Epidermal melanocyte (primary cell): ENCODE measurements at regions not wholly inside any gene's neighbourhood (a gene's known extent, or its start where the extent isn't known, plus 50 kb on each side); places are given as distances from the start of the nearest gene placed in this dataset.
"Not testable (repeated sequence)": the region's sequence is repeated elsewhere in the genome, so short reads cannot be mapped to it uniquely, and the experiment has no call there.

Experiments
- DNase-seq: peaks from one replicate; pipeline ENCODE4 v3.0.0; 2011; ENCODE audit warnings: low spot score; ENCODE audit not compliant: insufficient read length

DNA sequence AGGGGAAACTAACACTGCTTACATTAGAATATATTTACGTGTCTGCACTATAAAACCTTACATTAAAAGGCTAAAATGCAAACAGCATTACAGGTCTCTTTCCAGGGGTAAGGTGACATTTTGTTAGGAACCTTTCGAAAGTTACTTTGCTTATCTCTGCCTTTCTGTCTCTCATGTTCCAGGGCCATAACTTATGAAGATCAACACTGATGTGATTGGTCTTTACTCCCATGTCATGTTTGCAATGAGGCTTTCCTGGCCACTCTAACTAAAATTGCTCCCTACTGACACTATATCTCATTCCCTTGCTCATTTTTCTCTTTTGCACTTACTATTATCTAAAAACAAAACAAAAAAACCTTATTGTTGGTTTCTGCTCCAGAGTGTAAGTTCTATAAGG is 119.0 kb downstream of the JRKL start:
- DNase-seq = no peak

DNA sequence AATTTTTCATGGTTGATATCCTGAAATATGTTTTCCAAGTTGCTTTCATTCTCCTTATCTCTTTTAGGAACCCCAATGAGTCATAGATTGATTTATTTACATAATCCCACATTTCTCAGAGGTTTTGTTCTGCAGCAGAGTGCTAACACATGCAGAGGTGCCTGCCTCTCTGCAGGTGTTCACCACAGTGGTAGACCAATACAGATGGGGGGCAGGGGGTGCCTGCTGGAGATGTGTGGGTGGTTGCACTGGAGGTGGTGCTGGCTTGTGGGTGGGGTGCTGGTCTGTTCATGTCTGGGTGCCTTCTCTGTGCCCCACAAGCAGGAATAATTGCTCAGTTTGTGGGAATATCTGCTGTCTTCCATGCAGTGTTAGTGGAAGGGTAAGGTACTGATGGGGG is 131.1 kb downstream of the JRKL start:
- DNase-seq = no peak

DNA sequence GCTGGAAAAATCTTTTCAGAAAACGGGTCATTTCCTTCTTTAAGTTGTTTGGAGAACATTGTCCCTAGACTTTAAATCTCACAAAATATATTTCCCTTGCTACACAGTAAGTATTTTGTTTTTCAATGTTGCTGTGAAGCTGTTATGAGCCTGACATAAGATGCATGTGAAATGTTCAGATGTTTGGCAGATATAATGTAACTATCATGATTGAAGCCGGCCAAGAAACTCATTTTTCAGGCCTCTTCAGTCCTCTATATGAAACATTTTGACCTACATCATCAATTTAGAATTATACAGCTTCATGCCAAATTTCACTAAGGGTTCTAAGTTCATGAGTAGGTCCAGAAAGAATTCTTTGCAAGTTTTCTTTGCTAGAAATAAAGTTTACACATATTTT is 133.8 kb downstream of the JRKL start:
- no peak for DNase-seq

DNA sequence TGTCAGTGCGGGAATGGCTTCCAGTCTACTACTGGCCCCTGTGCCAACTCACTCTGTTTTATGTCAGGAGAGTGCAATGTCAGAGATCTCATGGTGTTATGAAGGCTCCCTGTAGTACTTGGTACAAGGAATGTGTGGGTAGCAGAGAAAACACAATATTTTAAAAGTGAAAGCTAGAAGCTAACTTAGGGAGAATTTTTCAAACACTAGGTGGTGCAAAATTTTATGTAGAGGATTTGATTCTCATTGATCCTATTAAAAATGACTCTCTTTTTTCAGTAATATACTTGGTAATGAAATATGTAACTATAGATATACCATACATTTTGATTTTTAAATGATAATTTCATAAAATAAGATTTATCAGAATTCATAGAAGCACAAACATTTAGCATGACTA is 134.7 kb downstream of the JRKL start:
- DNase-seq = no peak

DNA sequence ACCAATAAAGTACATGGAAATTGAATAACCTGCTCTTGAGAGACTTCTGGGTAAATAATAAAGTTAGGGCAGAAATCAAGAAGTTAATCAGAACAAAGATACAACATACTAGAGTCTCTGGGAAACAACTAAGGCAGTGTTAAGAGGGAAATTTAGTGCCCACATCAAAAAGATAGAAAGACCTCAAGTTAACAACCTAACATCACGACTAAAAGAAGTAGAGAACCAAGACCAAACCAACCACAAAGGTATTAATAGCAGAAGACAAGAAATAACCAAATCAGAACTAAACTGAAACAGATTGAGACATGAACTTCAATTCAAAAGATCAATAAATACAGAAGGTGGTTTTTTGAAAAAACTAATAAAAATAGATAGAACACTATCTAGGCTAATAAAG is 140.7 kb downstream of the JRKL start:
- no peak for DNase-seq

DNA sequence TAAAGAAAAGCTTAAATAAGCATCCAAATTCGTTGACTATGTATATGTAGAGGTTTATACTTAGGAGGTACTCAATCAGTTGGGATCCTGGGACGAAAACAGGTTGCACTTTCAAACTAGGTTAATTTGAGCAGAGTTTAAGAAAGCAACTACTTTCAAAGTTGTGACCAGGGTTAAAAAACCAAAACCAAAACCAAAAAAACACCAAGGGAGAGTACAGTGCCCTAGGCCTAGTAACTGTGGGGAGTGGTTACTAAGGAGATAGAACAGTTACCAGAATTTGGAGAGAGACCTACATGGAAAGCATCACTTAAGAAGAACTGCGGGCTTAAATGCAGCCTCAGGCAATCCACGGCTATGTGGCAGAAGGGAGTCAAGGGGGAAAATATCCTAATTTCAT is 148.3 kb downstream of the JRKL start:
- no peak for DNase-seq

DNA sequence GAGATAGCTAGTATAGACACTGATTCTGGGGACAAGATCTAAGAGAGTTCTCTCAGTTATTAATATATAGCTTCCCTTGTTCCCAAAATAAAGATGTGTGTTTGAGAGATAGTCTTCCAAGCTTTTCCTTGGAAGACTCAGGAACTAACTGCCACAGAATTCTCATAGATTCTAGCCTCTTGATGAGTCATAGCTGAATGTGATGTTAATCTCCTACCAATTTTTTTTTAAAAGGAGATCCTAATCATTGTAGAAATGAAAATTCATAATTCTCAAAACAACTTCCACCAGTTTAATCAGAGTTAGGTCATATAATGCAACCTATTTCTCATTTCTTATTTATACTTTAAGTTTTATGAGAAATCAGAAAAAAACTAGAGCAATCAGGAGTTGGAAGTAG is 148.8 kb downstream of the JRKL start:
- DNase-seq = no peak

DNA sequence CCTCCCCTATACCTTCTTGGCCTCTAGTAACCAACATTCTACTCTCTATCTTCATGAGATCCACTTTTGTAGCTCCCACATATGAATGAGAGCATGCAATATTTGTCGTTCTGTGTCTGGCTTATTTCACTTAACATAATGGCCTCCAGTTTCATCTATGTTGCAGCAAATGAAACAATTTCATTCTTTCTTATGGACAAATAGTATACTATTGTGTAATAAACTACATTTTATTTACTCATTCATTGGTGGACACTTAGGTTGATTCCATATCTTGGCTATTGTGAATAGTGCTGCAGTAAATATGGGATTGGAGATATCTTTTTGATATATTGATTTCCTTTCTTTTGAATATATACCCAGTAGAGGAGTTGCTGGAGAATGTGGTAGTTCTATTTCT is 151.1 kb downstream of the JRKL start:
- no peak for DNase-seq

DNA sequence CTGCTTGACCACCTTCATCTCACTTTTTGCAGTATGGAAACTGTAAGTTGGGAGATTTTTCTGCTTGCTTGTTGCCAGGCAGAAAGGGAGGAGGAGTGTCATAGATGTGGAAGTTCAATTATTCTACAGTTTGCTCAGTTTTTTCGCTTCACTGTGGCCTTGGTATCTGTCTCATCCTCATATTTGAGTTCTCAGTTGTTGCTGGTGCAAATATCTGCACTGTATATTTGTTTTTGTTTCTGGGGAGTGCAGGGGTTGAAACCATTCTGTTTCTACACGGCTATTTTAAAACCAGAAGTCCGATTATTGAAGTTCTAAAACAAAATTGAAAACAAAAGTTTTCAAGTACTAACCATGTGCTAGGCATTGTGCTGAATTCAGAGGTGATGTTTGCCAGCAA is 153.4 kb downstream of the JRKL start:
- no peak for DNase-seq

DNA sequence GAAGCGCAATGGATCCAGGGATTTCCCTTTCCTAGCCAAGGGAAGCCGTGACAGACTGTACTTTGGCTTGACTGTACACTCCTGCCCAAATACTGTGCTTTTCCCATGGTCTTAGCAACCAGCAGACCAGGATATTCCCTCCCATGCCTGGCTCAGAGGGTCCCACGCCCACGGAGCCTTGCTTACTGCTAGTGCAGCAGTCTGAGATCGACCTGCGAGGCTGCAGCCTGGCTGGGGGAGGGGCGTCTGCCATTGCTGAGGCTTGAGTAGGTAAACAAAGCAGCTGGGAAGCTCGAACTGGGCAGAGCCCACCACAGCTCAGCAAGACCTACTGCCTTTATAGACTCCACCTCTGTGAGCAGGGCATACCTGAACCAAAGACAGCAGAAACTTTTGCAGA is 155.4 kb downstream of the JRKL start:
- DNase-seq = not testable (repeated sequence)

DNA sequence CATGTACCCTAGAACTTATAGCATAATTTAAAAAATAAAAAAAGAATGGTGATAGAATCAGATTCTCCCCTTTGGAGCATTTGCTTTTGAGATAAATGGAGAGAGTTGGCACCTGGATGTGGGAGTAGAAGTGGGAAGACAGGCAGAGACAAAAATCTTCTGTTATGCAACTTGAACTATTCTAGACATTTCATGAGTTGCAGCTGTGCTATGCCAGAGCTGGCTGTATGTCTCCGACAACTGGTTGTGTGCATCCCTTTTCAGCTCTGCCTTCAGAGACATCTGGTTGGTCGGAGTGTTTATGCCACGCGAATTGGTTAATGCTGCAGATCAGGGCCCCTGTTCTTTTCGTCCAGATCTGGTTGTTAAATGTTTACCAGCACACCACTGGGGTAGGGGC is 161.3 kb downstream of the JRKL start:
- no peak for DNase-seq

DNA sequence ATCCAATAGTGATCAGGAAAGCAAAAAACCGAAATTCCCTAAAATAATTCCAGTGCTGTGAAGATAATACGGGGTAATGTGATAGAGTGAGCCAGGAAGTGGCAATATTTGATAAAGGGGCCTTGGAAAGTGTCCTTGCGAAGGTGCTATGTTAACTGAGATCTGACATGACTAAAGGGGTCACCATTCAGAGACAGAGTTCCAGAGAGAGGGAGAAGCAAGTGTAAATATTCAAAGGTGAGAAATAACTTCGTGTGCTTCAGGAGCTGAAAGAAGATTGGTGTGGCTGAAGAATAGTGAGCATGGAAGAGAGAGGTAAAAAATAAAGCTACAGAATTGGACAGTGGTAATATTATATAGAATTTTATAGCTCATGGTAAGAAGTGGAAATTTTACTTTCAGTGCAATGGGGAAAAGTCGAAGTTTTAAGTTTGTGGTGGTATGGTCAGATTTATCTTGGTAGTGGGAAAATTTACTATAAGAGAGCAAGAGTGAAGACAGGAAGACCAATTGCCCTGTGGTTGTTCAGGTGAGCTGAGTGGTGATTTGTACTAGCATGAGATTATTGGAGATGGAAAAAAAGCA is 164.5 kb downstream of the JRKL start:
- no peak for DNase-seq

DNA sequence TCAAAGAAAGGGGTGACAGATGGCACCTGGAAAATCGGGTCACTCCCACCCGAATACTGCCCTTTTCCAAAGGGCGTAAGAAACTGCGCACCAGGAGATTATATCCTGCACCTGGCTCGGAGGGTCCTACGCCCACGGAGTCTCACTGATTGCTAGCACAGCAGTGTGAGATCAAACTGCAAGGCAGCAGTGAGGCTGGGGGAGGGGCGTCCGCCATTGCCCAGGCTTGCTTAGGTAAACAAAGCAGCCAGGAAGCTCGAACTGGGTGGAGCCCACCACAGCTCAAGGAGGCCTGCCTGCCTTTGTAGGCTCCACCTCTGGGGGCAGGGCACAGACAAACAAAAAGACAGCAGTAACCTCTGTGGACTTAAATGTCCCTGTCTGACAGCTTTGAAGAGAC is 166.0 kb downstream of the JRKL start:
- not testable (repeated sequence) for DNase-seq

DNA sequence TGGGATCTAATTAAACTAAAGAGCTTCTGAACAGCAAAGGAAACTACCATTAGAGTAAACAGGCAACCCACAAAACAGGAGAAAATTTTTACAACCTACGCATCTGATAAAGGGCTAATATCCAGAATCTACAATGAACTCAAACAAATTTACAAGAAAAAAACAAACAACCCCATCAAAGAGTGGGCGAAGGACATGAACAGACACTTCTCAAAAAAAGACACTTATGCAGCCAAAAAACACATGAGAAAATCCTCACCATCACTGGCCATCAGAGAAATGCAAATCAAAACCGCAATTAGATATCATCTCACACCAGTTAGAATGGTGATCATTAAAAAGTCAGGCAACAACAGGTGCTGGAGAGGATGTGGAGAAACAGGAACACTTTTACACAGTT is 170.9 kb downstream of the JRKL start:
- not testable (repeated sequence) for DNase-seq

DNA sequence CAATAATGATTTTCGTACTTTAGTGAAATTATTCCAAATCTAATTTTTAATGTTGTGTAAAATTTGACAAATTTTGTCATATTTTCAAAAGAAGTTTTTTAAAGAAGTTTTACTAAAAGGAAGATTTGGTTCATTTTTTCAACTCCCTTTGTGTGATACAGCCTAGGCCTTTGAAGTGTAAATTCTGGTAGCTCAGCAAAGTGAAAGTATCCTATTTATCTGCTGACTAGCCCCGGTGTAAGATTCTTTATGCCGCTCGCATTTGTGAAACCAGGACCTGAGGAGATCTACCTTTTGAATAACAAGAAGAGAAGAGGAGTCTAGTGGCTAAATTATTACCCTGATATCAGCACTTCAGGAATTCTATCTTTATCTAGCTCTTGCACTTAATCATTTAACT is 177.4 kb downstream of the JRKL start:
- DNase-seq = no peak

DNA sequence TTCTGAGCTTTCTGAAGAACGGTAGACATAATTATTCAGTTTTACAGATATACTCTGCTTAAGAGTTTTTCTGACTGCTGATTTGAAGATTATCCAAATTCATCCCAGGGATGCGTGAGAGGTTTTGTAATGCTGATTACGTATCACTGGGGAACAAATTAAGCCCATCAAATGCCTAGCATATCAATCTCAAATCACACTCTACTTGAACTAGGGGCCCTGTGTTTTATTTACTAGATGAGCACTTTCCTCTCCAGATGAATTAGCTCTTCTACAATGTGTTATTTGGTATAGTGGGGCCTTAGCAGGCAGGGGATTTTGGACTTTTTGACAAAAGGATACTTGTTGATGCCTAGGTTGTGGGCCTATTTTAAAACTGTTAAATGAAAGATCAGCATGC is 177.9 kb downstream of the JRKL start:
- no peak for DNase-seq

DNA sequence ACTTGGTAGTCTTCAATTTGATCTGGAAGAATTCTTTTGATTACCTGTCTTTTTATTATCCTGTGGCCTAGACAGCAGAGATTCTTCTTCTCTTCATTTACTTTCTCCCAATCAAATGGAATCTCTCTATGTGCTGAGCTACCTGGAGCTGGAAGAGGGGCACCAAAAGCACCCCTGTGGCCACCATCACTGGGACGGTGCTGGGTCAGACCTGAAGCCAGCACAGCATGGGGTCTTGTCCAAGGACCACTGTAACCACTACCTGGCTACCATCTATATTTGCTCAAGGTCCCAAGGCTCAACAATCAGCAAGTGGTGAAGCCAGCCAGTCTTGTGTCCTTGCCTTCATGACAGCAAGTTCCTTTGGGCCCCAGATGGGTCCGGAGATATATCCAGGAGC is 186.6 kb downstream of the JRKL start:
- DNase-seq = no peak

DNA sequence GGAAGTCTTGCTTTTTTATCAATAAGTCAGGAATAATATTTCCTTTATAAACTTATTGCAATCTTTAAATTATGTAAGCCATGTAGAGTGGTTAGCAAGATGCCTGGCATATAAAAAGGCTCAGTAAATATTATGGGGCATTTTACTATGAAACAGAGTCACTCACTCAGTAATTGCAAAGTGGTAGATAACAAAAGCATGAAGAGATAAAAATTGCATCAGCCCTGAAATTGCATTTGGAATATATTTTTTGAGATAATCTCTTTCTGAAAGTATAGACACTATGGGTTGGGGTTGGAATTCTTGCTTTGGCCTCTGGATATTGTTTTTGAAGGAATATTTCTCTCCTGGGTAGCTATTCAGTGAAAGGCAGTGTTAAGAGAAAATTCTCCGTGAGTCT is 188.6 kb downstream of the JRKL start:
- no peak for DNase-seq

DNA sequence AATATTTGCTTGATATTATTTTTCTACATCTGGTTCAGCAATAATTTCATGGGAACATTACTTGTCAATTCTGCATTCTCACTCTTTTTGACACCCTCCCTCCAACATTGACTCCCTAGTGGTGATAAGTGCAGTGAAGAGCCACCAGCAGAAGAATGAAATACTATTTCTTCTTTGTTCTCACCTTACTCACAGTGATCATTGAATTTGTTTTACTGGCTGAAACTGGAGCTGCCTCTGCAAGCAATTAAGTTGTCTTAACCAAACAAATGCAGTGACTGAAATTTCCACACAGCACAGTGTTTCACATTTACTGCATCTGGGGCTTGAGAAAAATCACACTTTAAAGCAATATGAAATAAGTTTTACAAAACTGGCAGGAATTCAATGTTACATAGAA is 189.8 kb downstream of the JRKL start:
- no peak for DNase-seq

DNA sequence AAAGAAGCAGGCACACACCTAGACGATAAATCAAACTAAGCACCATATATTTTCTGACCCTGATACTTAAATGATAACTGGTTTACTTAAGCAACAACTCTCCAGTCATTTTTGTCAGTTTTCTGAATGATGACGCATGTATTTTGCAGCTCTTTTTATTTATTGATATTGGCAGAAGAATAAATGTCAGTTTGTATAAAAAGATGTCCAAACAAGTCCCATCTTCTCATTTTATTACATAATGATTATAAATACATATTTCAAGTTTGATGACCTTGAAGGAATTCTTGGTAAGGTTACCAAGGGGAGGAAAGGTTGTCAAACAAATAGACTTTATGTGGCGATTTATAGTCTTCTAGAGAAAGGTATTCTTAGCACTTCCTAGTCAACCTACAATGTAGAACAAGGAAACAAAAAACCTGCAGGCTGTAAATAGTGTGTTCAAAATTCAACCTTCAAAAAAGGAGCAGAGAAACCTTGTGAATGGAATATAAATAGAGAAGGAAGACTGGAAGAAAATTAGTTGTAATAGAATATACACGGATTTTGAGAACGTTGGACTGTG is 190.7 kb downstream of the JRKL start:
- no peak for DNase-seq

DNA sequence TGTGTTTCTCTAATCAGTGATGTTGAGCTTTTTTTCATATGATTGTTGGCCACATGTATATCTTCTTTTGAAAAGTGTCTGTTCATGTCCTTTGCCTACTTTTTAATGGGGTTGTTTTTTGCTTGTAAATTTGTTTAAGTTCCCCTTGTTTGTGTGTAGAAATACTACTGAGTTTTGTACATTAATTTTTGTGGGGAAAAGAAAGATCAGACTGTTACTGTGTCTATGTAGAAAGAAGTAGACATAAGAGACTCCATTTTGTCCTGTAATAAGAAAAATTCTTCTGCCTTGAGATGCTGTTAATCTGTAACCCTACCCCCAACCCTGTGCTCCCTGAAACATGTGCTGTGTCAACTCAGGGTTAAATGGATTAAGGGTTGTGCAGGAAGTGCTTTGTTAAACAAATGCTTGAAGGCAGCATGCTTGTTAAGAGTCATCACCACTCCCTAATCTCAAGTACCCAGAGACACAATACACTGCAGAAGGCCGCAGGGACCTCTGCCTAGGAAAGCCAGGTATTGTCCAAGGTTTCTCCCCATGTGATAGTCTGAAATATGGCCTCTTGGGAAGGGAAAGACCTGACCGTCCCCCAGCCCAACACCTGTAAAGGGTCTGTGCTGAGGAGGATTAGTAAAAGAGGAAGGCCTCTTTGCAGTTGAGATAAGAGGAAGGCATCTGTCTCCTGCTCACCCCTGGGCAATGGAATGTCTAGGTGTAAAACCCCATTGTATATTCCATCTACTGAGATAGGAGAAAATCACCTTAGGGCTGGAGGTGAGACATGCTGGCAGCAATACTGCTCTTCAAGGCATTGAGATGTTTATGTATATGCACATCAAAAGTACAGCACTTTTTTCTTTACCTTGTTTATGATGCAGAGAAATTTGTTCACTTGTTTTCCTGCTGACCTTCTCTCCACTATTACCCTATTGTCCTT is 196.4 kb downstream of the JRKL start:
- not testable (repeated sequence) for DNase-seq

DNA sequence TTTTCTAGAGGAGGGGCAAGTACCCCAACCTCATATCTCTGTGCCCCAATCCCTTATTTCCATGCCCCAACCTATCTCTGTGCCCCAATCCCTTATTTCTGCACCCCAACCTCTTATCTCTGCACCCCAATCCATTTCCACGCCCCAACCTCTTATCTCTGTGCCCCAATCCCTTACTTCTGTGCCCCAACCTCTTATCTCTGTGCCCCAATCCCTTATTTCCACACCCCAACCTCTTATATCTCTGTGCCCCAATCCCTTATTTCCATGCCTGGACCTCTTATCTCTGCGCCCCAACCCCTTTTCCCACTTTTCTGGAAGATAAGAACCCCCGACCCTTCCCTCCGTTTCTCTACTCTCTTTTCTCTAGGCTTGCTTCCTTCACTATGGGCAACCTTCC is 199.0 kb downstream of the JRKL start:
- not testable (repeated sequence) for DNase-seq

DNA sequence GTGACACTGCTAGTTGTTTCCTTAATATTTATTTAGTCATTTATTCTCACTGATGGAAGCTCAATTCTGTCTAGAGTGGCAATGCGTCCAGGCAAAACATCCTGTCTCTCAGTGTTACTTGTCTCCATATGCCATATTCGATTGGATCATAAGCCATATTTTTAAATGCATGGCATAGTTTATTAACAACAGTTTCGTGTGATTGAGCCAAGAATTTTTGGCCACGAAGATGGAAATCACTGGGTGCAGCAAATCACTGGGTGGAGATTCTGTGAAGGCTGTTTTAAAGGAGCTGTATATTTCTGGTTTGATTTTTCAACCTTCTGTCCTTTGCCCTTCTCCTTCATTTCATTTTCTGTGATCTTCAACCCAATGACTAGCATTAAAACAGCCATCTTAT is 205.2 kb downstream of the JRKL start:
- no peak for DNase-seq
